MM.1S (cell line): ENCODE measurements at regions not wholly inside any gene's neighbourhood (a gene's known extent, or its start where the extent isn't known, plus 50 kb on each side); places are given as distances from the start of the nearest gene placed in this dataset.

Experiments
- DNase-seq: peaks from one replicate; pipeline ENCODE4 v3.0.0-alpha.2; 2015
- H2AFZ ChIP-seq: fragments of 300-600 bp; sonication (generic); 2 replicates; pipeline ENCODE4 v1.6.0; 2016; ENCODE audit warnings: antibody characterized with exemption, low read length
- H3F3A ChIP-seq: fragments of 300-600 bp; sonication (generic); 2 replicates; pipeline ENCODE4 v1.6.1; 2016; ENCODE audit warnings: mild to moderate bottlenecking, antibody characterized with exemption, low read length, moderate library complexity, mixed read lengths; ENCODE audit not compliant: insufficient read depth
- H3K27ac ChIP-seq: fragments of 300-600 bp; sonication (generic); 2 replicates; pipeline ENCODE4 v1.5.1; 2016; ENCODE audit warnings: mild to moderate bottlenecking, low read length
- H3K27me3 ChIP-seq: fragments of 300-600 bp; sonication (generic); replicated peaks from 2 replicates; pipeline ENCODE4 v1.6.0; 2016; ENCODE audit warnings: low read length; ENCODE audit not compliant: insufficient read depth
- H3K36me3 ChIP-seq: fragments of 300-600 bp; sonication (generic); replicated peaks from 2 replicates; pipeline ENCODE4 v1.6.1; 2016; ENCODE audit warnings: mild to moderate bottlenecking, low read length, mixed read lengths; ENCODE audit not compliant: insufficient read depth
- H3K4me1 ChIP-seq: fragments of 300-600 bp; sonication (generic); 2 replicates; pipeline ENCODE4 v1.6.1; 2016; ENCODE audit warnings: low read length, mixed read lengths
- H3K4me2 ChIP-seq: fragments of 300-600 bp; sonication (generic); 2 replicates; pipeline ENCODE4 v1.6.0; 2016; ENCODE audit warnings: low read depth, low read length
- H3K4me3 ChIP-seq: fragments of 300-600 bp; sonication (generic); 2 replicates; pipeline ENCODE4 v1.5.1; 2016; ENCODE audit warnings: low read length, mixed read lengths
- H3K79me2 ChIP-seq: fragments of 300-600 bp; sonication (generic); 2 replicates; pipeline ENCODE4 v1.6.1; 2016; ENCODE audit warnings: mixed run types, low read length, mixed read lengths
- H3K9ac ChIP-seq: fragments of 300-600 bp; sonication (generic); 2 replicates; pipeline ENCODE4 v1.6.1; 2016; ENCODE audit warnings: low read length, mixed read lengths
- H3K9me2 ChIP-seq: fragments of 300-600 bp; sonication (generic); replicated peaks from 2 replicates; pipeline ENCODE4 v1.6.1; 2016; ENCODE audit warnings: mild to moderate bottlenecking, low read length, mixed read lengths; ENCODE audit not compliant: insufficient read depth
- H3K9me3 ChIP-seq: fragments of 300-600 bp; sonication (generic); replicated peaks from 2 replicates; pipeline ENCODE4 v1.6.1; 2016; ENCODE audit warnings: mild to moderate bottlenecking, low read length, mixed read lengths; ENCODE audit not compliant: insufficient read depth
- H4K20me1 ChIP-seq: fragments of 300-600 bp; sonication (generic); 2 replicates; pipeline ENCODE4 v1.6.1; 2016; ENCODE audit warnings: mild to moderate bottlenecking, low read length, moderate library complexity, mixed read lengths; ENCODE audit not compliant: insufficient read depth
- EZH2 ChIP-seq: fragments of 300-600 bp; sonication (generic); optimal IDR thresholded peaks from 2 replicates; pipeline ENCODE3; 2017; ENCODE audit warnings: low read depth, mild to moderate bottlenecking, antibody characterized with exemption, low read length, mixed read lengths
- EZH2phosphoT487 ChIP-seq: fragments of 300-600 bp; sonication (generic); IDR thresholded peaks from 2 replicates; pipeline ENCODE4 v1.6.1; 2018; ENCODE audit warnings: antibody characterized with exemption, low read length
- TF ChIP-seq, protein P1 (sequence below): fragments of 300-600 bp; sonication (generic); IDR thresholded peaks from 2 replicates; pipeline ENCODE4 v1.5.1; 2016; ENCODE audit warnings: antibody characterized with exemption, low read length, mixed read lengths

DNA sequence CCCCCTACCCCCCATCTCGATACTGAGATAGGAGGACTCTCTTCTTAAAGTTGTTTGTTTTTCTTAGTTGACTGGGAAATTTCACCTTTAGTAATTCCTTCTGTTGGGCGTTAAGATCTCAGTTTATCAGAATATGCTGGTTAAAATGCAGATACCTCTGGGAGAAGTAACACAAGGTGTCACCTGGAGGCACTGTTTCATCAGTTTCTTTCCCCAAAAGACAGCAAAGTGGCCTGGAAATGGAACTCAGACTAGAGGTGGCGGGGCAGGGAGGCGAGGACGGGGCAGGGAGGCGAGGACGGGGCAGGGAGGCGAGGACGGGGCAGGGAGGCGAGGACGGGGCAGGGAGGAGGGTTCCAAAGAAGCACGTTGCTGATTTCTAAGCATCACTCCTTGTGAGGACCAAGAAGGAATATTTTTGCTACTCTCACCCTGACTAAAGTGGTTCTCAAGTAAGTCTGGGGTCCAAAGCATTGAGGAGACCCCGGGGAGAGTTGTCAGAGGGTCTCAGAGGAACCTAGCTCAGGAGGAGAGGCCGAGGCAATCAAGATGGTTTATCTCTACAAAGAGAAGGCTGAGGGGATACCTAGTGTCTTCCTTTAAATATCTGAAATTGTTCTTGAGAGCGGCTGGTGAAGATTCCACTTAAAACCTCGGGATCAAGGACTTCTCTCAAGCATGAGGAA, 147.0 kb upstream of the B3GAT1 start:
- H3K4me2 ChIP-seq = no peak overlapping the region
- H4K20me1 ChIP-seq = no peaks in the 10 kb centered on the region
- H3K9me2 ChIP-seq = no peaks in the 10 kb centered on the region
- no peaks in the 10 kb centered on the region for H3K36me3 ChIP-seq
- no peak for DNase-seq
- H3K79me2 ChIP-seq = no peaks in the 10 kb centered on the region
- H3K9me3 ChIP-seq = no peaks in the 10 kb centered on the region
- no peak overlapping the region for H3K4me3 ChIP-seq
- TF ChIP-seq, protein P1, sequence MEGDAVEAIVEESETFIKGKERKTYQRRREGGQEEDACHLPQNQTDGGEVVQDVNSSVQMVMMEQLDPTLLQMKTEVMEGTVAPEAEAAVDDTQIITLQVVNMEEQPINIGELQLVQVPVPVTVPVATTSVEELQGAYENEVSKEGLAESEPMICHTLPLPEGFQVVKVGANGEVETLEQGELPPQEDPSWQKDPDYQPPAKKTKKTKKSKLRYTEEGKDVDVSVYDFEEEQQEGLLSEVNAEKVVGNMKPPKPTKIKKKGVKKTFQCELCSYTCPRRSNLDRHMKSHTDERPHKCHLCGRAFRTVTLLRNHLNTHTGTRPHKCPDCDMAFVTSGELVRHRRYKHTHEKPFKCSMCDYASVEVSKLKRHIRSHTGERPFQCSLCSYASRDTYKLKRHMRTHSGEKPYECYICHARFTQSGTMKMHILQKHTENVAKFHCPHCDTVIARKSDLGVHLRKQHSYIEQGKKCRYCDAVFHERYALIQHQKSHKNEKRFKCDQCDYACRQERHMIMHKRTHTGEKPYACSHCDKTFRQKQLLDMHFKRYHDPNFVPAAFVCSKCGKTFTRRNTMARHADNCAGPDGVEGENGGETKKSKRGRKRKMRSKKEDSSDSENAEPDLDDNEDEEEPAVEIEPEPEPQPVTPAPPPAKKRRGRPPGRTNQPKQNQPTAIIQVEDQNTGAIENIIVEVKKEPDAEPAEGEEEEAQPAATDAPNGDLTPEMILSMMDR = no peak
- TF ChIP-seq EZH2 (no peak), EZH2phosphoT487 (no peak)
- H2AFZ ChIP-seq = no peak overlapping the region
- H3K27me3 ChIP-seq = no peaks in the 10 kb centered on the region
- H3K4me1 ChIP-seq = no peaks in the 10 kb centered on the region
- no peak overlapping the region for H3K9ac ChIP-seq
- no peak overlapping the region for H3K27ac ChIP-seq
- no peaks in the 10 kb centered on the region for H3F3A ChIP-seq

- H3F3A ChIP-seq = no peaks in the 10 kb centered on the region
- H2AFZ ChIP-seq = no peak overlapping the region
- no peaks in the 10 kb centered on the region for H3K36me3 ChIP-seq
- no peak overlapping the region for H3K4me2 ChIP-seq
- no peak overlapping the region for H3K4me3 ChIP-seq
- H3K9me3 ChIP-seq = no peaks in the 10 kb centered on the region
- H3K9ac ChIP-seq = no peak overlapping the region
- no peaks in the 10 kb centered on the region for H3K9me2 ChIP-seq
- no peaks in the 10 kb centered on the region for H4K20me1 ChIP-seq
- H3K4me1 ChIP-seq = no peaks in the 10 kb centered on the region
- no peak overlapping the region for H3K27ac ChIP-seq
- H3K27me3 ChIP-seq = no peaks in the 10 kb centered on the region
- DNase-seq = no peak
- no peaks in the 10 kb centered on the region for H3K79me2 ChIP-seq
- TF ChIP-seq EZH2 (no peak), EZH2phosphoT487 (no peak)
- TF ChIP-seq, protein P1 = no peak
Measured at GRCh38 chr11:134558258-134558835, 146.3 kb upstream of the B3GAT1 start.

DNA sequence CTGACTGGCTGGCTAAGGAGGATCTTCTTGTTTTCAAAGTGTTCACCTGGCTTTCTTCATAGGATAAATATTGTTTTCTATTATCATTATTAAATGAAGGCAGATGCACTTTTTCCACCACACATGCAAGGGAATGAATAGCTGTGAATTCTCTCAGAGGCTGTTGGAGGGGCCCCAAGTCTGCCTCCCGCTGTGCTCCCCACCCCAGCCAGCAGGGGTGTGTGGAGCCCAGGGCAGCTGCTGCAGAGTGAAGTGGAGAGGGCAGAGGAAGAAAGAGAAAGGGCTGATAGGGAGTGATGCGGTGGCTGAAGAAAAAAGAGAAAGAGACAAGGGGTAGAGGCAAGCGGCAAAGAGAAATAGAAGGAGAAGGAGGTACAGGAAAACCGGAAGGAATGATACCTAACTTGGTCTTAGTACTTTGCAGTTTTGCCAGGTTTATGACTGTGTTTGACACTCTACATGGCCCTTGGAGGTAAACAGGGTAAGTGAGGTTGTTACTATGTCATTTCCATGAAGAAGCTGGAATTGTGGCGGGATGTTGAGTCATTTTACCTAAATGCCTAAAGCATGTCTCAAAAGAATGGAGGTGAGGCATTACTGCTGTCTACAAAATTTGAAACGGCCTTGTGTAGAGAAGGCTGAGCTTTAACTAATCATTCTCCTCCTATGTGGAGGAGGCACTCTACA, 145.7 kb upstream of the B3GAT1 start:
- TF ChIP-seq EZH2 (no peak), EZH2phosphoT487 (no peak)
- TF ChIP-seq, protein P1 = no peak
- Histone ChIP-seq H3K9ac (no peak overlapping the region), H2AFZ (no peak overlapping the region), H3K9me3 (no peaks in the 10 kb centered on the region), H3F3A (no peaks in the 10 kb centered on the region), H3K79me2 (no peaks in the 10 kb centered on the region), H3K36me3 (no peaks in the 10 kb centered on the region), H3K4me1 (no peaks in the 10 kb centered on the region), H3K4me3 (no peak overlapping the region), H3K27me3 (no peaks in the 10 kb centered on the region), H3K4me2 (no peak overlapping the region), H4K20me1 (no peaks in the 10 kb centered on the region), H3K9me2 (no peaks in the 10 kb centered on the region), H3K27ac (no peak overlapping the region)
- DNase-seq = no peak
